ENCODE measurements at regions not wholly inside any gene's neighbourhood (a gene's known extent, or its start where the extent isn't known, plus 50 kb on each side); places are given as distances from the start of the nearest gene placed in this dataset.

GRCh38 chr3:18134386-18135059 lies 290.6 kb downstream of the SATB1 start:
- no peak overlapping the region for H3K4me3 ChIP-seq (ENCODE audit: low read depth, low read length)
- TF ChIP-seq CTCF (IDR thresholded peaks at IDR 0.05; ENCODE audit: insufficient read depth, low read depth, low read length, missing control alignments), result no peak
- DNase-seq (ENCODE audit: low read depth), result no peak

- no peak for DNase-seq (ENCODE audit: low read depth)
- no peak for TF ChIP-seq CTCF (IDR thresholded peaks at IDR 0.05; ENCODE audit: insufficient read depth, low read depth, low read length, missing control alignments)
- no peak overlapping the region for H3K4me3 ChIP-seq (ENCODE audit: low read depth, low read length)
Observed at GRCh38 chr3:18132991-18133390, 292.1 kb downstream of the SATB1 start.

- no peak overlapping the region for H3K4me3 ChIP-seq (ENCODE audit: low read depth, low read length)
- no peak for DNase-seq (ENCODE audit: low read depth)
- no peak for TF ChIP-seq CTCF (IDR thresholded peaks at IDR 0.05; ENCODE audit: insufficient read depth, low read depth, low read length, missing control alignments)
Observed at GRCh38 chr3:18127859-18128681, 297.1 kb downstream of the SATB1 start.

- peak; percentile 35 for DNase-seq (ENCODE audit: low read depth)
- no peak for TF ChIP-seq CTCF (IDR thresholded peaks at IDR 0.05; ENCODE audit: insufficient read depth, low read depth, low read length, missing control alignments)
- no peak overlapping the region for H3K4me3 ChIP-seq (ENCODE audit: low read depth, low read length)
Observed at GRCh38 chr3:18127174-18127858, 297.8 kb downstream of the SATB1 start.

- H3K4me3 ChIP-seq (ENCODE audit: low read depth, low read length), result no peak overlapping the region
- no peak for DNase-seq (ENCODE audit: low read depth)
- no peak for TF ChIP-seq CTCF (IDR thresholded peaks at IDR 0.05; ENCODE audit: insufficient read depth, low read depth, low read length, missing control alignments)
Observed at GRCh38 chr3:18126772-18127171, 298.4 kb downstream of the SATB1 start.

- DNase-seq (ENCODE audit: low read depth), result no peak
Observed at GRCh38 chr3:18124501-18124900, 300.6 kb downstream of the SATB1 start.

More at GRCh38 chr3:18124501-18124900, 300.6 kb downstream of the SATB1 start:
- no peak for TF ChIP-seq CTCF (IDR thresholded peaks at IDR 0.05; ENCODE audit: insufficient read depth, low read depth, low read length, missing control alignments)
- no peak overlapping the region for H3K4me3 ChIP-seq (ENCODE audit: low read depth, low read length)

Data from GM12865 (cell line).